IgD-negative memory B cell (primary cell): ENCODE measurements at regions not wholly inside any gene's neighbourhood (a gene's known extent, or its start where the extent isn't known, plus 50 kb on each side); places are given as distances from the start of the nearest gene placed in this dataset.

Experiments used
- H3K27ac Mint-ChIP-seq, 3 donors: one replicate each; pipeline ENCODE4 v1.8.0; 2020 to 2022; ENCODE audit warnings: mild to moderate bottlenecking in 3 of 3, mixed read lengths in 3 of 3, moderate library complexity in 1 of 3
- H3K27me3 Mint-ChIP-seq: one replicate; pipeline ENCODE4 v1.8.0; 2021; ENCODE audit warnings: mixed read lengths
- H3K36me3 Mint-ChIP-seq: one replicate; pipeline ENCODE4 v1.8.0; 2020; ENCODE audit warnings: mild to moderate bottlenecking, mixed read lengths
- H3K4me1 Mint-ChIP-seq, 3 donors: one replicate each; pipeline ENCODE4 v1.8.0; 2020 to 2022; ENCODE audit warnings: mixed read lengths in 3 of 3, mild to moderate bottlenecking in 1 of 3
- H3K4me3 Mint-ChIP-seq, 4 donors: one replicate each; pipeline ENCODE4 v1.8.0; 2020 to 2022; ENCODE audit warnings: mild to moderate bottlenecking in 4 of 4, mixed read lengths in 4 of 4, moderate library complexity in 3 of 4
- H3K9me3 Mint-ChIP-seq, 3 donors: one replicate each; pipeline ENCODE4 v1.8.0; 2020 to 2021; ENCODE audit warnings: mixed read lengths in 3 of 3, mild to moderate bottlenecking in 1 of 3

GRCh38 chr5:74422030-74422429 lies 218.5 kb downstream of the ENC1 start:
- Mint-ChIP-seq H3K4me1 (peaks cover 0 to 2% (median 0%) of the 10 kb centered on the region in 3 donors), H3K27me3 (peaks cover 10% of the 10 kb centered on the region), H3K27ac (no peak overlapping the region), H3K9me3 (no peaks in the 10 kb centered on the region), H3K4me3 (no peak overlapping the region), H3K36me3 (no peaks in the 10 kb centered on the region)

- H3K4me1 Mint-ChIP-seq: peaks cover 0 to 2% (median 0%) of the 10 kb centered on the region in 3 donors
- no peak overlapping the region for H3K4me3 Mint-ChIP-seq
- peaks cover 8% of the 10 kb centered on the region for H3K27me3 Mint-ChIP-seq
- no peak overlapping the region for H3K27ac Mint-ChIP-seq
- H3K9me3 Mint-ChIP-seq: no peaks in the 10 kb centered on the region
- H3K36me3 Mint-ChIP-seq: no peaks in the 10 kb centered on the region
These were observed 219.2 kb downstream of the ENC1 start for GRCh38 chr5:74421377-74421776.

DNA sequence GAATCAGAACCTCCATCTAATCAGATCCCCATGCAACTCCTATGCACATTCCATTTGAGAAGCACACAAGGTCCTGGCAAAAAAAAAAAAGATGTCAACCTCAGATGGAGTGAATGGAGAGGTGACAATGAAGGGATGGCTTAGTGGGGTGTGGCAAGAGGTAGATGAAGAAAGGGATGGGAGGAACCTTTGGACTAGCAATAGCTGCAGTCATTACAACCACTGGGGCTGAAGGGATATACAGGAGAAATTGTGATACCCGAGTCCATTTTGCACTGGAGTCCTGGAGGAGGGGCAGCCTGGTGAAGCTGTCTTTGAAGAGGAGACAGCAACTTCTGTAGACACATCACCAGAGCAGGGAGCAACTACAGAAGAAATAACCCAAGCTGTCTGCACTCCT lies 219.6 kb downstream of the ENC1 start:
- H3K9me3 Mint-ChIP-seq: no peaks in the 10 kb centered on the region
- peaks cover 7% of the 10 kb centered on the region for H3K27me3 Mint-ChIP-seq
- no peaks in the 10 kb centered on the region for H3K36me3 Mint-ChIP-seq
- H3K4me3 Mint-ChIP-seq: no peak overlapping the region
- peaks cover 0 to 2% (median 0%) of the 10 kb centered on the region in 3 donors for H3K4me1 Mint-ChIP-seq
- H3K27ac Mint-ChIP-seq: no peak overlapping the region

DNA sequence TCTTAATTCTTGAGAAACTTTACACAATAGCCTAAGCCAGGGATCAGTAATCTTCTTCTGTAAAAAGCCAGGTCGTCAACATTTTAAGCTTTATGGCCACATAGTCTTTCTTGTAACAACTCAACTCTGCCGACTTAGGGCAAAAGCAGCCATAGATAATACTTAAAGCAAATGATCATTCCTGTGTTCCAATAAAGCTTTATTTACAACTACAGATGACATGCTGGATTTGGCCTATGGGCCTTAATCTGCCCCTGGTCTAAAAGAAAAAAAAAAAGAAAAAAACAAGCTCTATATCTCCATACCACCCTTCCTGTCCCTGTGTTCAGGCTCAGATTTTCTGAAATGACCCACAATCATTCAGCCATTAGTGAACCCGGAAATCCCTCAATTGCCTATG lies 220.3 kb downstream of the ENC1 start:
- no peak overlapping the region for H3K27ac Mint-ChIP-seq
- H3K27me3 Mint-ChIP-seq: peaks cover 6% of the 10 kb centered on the region
- peaks cover 0 to 3% (median 0%) of the 10 kb centered on the region in 3 donors for H3K4me1 Mint-ChIP-seq
- H3K36me3 Mint-ChIP-seq: no peaks in the 10 kb centered on the region
- no peak overlapping the region for H3K4me3 Mint-ChIP-seq
- no peaks in the 10 kb centered on the region for H3K9me3 Mint-ChIP-seq

GRCh38 chr5:74419468-74419867 lies 221.1 kb downstream of the ENC1 start:
- Mint-ChIP-seq H3K27me3 (peaks cover 5% of the 10 kb centered on the region), H3K27ac (no peak overlapping the region), H3K36me3 (no peaks in the 10 kb centered on the region), H3K9me3 (no peaks in the 10 kb centered on the region), H3K4me1 (peaks cover 0 to 3% (median 0%) of the 10 kb centered on the region in 3 donors), H3K4me3 (no peak overlapping the region)

GRCh38 chr5:74418709-74419108 lies 221.8 kb downstream of the ENC1 start:
- Mint-ChIP-seq H3K27me3 (peaks cover 8% of the 10 kb centered on the region), H3K4me1 (peaks cover 0 to 3% (median 0%) of the 10 kb centered on the region in 3 donors), H3K27ac (no peak overlapping the region), H3K4me3 (no peak overlapping the region), H3K9me3 (no peaks in the 10 kb centered on the region), H3K36me3 (no peaks in the 10 kb centered on the region)

- Mint-ChIP-seq H3K36me3 (no peaks in the 10 kb centered on the region), H3K9me3 (no peaks in the 10 kb centered on the region), H3K4me1 (peaks cover 0 to 3% (median 0%) of the 10 kb centered on the region in 3 donors), H3K27ac (no peak overlapping the region), H3K27me3 (peaks cover 8% of the 10 kb centered on the region), H3K4me3 (no peak overlapping the region)
These were observed 222.3 kb downstream of the ENC1 start for GRCh38 chr5:74418261-74418660.

DNA sequence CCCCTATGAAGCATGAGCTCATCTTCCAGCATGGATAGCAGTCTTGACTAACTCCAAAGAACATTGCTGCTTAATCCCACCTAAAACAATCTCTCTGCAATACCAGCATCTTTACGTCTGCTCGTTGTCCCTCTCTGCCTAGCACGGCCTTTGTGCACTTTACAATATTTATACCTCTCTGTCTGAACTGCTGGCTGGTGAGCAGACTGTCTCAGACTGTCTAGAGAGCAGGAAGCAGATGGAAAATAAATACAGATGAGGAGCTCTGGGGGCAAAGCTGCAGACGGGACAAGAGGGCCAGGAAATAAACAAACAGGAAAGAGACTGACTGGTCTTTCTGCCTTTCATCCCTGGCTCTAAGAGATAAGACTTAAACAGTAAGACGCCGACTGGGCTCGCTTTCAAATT lies 224.8 kb downstream of the ENC1 start:
- Mint-ChIP-seq H3K27ac (no peak overlapping the region), H3K27me3 (peaks cover 17% of the 10 kb centered on the region), H3K9me3 (no peaks in the 10 kb centered on the region), H3K4me3 (no peak overlapping the region), H3K36me3 (no peaks in the 10 kb centered on the region), H3K4me1 (peaks cover 0 to 3% (median 1%) of the 10 kb centered on the region in 3 donors)

GRCh38 chr5:74414228-74414627 lies 226.3 kb downstream of the ENC1 start:
- Mint-ChIP-seq H3K9me3 (no peaks in the 10 kb centered on the region), H3K27me3 (peaks cover 17% of the 10 kb centered on the region), H3K4me1 (peaks cover 0 to 3% (median 1%) of the 10 kb centered on the region in 3 donors), H3K27ac (no peak overlapping the region), H3K36me3 (no peaks in the 10 kb centered on the region), H3K4me3 (no peak overlapping the region)

DNA sequence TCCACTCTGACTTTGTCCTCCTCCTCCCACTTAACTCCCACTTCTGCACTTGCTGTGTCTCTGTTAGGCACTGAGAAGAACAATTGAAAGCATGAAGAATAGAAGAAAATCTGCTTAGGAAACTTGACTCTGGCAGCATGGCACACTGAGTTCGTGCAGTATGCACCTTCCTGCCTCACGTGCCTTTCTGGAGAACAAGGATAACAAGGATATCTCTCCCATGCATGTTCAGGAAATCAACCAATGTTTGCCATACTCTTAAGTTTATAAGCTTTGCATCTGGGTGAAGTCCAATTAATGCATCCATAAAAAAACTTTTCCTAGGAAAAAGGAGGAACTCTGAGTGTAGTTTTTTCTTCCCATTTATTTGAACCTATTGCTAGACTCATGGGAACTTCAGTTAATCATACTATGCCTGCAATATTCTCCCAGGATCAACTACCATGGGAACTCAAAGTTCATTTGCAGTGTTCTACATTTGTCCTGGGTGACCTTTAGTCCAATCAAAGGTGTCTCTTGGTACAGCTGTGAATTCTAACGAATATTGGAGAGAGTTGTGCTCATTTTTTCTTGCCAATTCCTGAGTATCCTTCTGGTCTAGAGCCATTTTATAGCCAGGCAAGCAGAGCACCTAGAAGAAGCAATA lies 227.0 kb downstream of the ENC1 start:
- Mint-ChIP-seq H3K27me3 (peaks cover 14% of the 10 kb centered on the region), H3K4me1 (peaks cover 0 to 3% (median 1%) of the 10 kb centered on the region in 3 donors), H3K4me3 (no peak overlapping the region), H3K27ac (no peak overlapping the region), H3K36me3 (no peaks in the 10 kb centered on the region), H3K9me3 (peaks cover 0 to under 1% (median 0%) of the 10 kb centered on the region in 3 donors)

DNA sequence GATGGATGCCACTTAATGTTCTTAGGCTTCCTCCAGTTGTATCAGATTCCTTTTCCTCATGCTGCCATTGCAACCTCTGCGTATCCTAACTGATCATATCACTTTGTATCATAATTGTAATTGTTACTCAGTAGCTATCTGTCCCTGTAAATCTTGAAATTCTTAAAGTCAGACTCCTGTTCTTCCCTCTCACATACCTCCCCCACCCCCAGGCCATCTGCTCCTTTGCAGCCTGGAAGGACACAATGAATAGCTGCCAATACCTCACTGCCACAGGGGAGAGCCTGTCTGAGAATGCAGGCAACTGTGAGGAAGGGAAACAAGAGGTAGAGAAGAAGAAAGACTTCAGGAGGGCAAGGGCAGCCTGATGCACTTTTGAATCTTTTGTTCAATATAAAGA lies 228.5 kb downstream of the ENC1 start:
- H3K4me1 Mint-ChIP-seq: peaks cover 0 to 3% (median 1%) of the 10 kb centered on the region in 3 donors
- peaks cover 0 to 3% (median 0%) of the 10 kb centered on the region in 3 donors for H3K9me3 Mint-ChIP-seq
- H3K36me3 Mint-ChIP-seq: no peaks in the 10 kb centered on the region
- peaks cover 19% of the 10 kb centered on the region for H3K27me3 Mint-ChIP-seq
- no peak overlapping the region for H3K27ac Mint-ChIP-seq
- H3K4me3 Mint-ChIP-seq: no peak overlapping the region

- Mint-ChIP-seq H3K4me1 (peaks cover 0 to 3% (median 1%) of the 10 kb centered on the region in 3 donors), H3K27ac (no peak overlapping the region), H3K36me3 (no peaks in the 10 kb centered on the region), H3K27me3 (peaks cover 20% of the 10 kb centered on the region), H3K4me3 (no peak overlapping the region), H3K9me3 (peaks cover 0 to 3% (median 0%) of the 10 kb centered on the region in 3 donors)
These were observed 230.8 kb downstream of the ENC1 start for GRCh38 chr5:74409712-74410111.

DNA sequence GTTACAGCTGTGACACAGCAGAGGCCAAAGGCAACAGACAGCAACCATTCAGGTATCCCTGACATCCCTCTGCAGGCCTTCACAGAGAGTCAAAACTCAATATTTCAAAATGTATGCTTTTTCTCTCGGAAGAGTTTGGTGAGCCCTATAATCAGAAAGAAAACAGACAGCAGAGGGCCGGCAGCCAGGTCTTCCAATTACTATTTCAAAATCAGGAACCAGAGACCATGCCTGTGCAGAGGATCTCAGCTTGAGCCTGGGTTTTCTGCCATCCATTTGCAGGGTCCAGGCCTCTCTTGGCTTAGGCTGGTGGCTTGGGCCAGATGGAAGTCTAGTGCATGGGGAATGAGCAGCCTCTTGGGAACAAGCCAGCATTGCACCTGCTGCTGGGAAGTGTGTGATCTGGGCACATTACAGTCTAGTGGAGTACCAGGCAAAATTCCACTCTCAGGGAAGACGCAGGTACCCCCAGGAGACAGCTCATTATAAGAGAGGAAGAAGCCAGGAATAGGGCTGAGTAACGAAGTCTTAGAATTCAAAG lies 231.3 kb downstream of the ENC1 start:
- peaks cover 18% of the 10 kb centered on the region for H3K27me3 Mint-ChIP-seq

DNA sequence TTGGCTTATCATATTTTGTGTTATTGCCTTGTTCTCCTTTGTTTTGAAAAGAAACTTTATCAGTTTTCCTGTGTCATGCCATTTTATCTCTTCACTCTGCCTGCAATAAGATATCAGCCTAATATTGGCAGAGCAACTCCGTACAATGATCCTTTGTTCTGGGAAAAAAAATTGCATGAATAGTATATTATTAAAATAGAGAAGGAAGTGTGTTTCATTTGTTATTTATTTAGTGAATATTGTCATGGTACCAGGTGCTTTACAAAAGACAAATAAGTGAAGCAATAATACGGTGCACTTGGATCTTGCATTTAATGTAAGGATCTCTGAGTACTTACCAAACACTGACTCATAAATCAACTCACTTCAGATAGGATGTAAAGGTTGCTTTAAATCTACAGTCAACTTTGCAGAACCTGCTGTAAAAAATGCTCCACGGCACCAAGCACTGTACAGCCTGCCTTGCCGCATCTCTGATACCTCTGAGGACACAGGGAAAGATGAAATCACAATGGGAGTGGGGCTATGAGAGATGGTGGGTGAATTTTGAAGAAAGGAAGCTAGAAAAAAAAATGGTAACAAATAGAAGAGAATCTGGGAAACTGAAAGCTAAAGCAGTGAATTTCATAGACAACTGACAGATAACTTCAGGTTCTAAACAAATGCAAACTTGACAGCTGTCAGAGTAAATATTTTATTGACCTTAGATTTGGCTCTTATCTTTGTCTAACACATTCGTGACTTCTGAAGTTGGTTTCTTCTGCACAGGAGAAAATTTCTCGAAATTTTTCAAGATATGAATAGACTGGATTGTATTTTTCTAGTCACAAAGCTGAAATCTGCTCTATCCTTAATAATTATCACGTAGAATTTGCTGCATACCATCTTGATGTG lies 232.1 kb downstream of the ENC1 start:
- no peak overlapping the region for H3K27ac Mint-ChIP-seq
- peaks cover 0 to 3% (median 0%) of the 10 kb centered on the region in 3 donors for H3K9me3 Mint-ChIP-seq
- no peaks in the 10 kb centered on the region for H3K36me3 Mint-ChIP-seq
- H3K4me1 Mint-ChIP-seq: peaks cover 0 to 3% (median 1%) of the 10 kb centered on the region in 3 donors
- H3K27me3 Mint-ChIP-seq: peaks cover 16% of the 10 kb centered on the region
- H3K4me3 Mint-ChIP-seq: peak overlapping the region in 1 of 4 donors; percentile 34

More for the DNA sequence above, 231.3 kb downstream of the ENC1 start:
- no peaks in the 10 kb centered on the region for H3K36me3 Mint-ChIP-seq
- H3K9me3 Mint-ChIP-seq: peaks cover 0 to 3% (median 0%) of the 10 kb centered on the region in 3 donors
- H3K4me3 Mint-ChIP-seq: no peak overlapping the region
- H3K27ac Mint-ChIP-seq: no peak overlapping the region
- peaks cover 0 to 3% (median 1%) of the 10 kb centered on the region in 3 donors for H3K4me1 Mint-ChIP-seq

- Mint-ChIP-seq H3K9me3 (peaks cover 0 to 3% (median 0%) of the 10 kb centered on the region in 3 donors), H3K27me3 (peaks cover 16% of the 10 kb centered on the region), H3K4me3 (no peak overlapping the region), H3K4me1 (peaks cover 0 to 3% (median 1%) of the 10 kb centered on the region in 3 donors), H3K36me3 (no peaks in the 10 kb centered on the region), H3K27ac (no peak overlapping the region)
These were observed 232.8 kb downstream of the ENC1 start for GRCh38 chr5:74407701-74408100.
